T-cell (primary cell): ENCODE measurements at regions not wholly inside any gene's neighbourhood (a gene's known extent, or its start where the extent isn't known, plus 50 kb on each side); places are given as distances from the start of the nearest gene placed in this dataset.

ENCODE experiments used
- ATAC-seq, 4 experiments: fragments of 200-7000 bp in 3 of 4; fragments of 150-1000 bp in 1 of 4; cut with Tn5 transposase; replicated peaks in 1 of 4; 1 replicate in 3 of 4; 2 replicates in 1 of 4; pipeline ENCODE4 v1.10.0; 2021; ENCODE audit warnings: moderate library complexity in 3 of 4, mild to moderate bottlenecking in 2 of 4, moderate number of reproducible peaks in 1 of 4
- CTCF ChIA-PET, 2 donors: fragments of 300-600 bp; sonication (Branson Sonifier 250); formaldehyde crosslinking; loops; one replicate each; lab custom pipeline; 2022; ENCODE audit warnings: antibody characterized with exemption in 2 of 2; lab: Charles Lee
- POLR2A ChIA-PET, 2 donors: fragments of 300-600 bp; sonication (Branson Sonifier 250); formaldehyde crosslinking; loops; one replicate each; lab custom pipeline; 2022; ENCODE audit warnings: antibody characterized with exemption in 2 of 2; lab: Charles Lee
- DNase-seq, 35 experiments: peaks; one replicate each; pipeline versions ENCODE4 v3.0.0 to v3.0.0-alpha.2; 2013 to 2023
- H3K27ac ChIP-seq: one replicate; pipeline ENCODE4 v1.5.1; 2013; ENCODE audit warnings: low read length
- H3K27me3 ChIP-seq, 2 experiments: replicated peaks in 1 of 2; 1 replicate in 1 of 2; 2 replicates in 1 of 2; pipeline versions ENCODE4 v1.6.1 to v1.7.0; 2013; ENCODE audit warnings: low read length in 1 of 2, mixed read lengths in 1 of 2; ENCODE audit not compliant: control insufficient read depth in 2 of 2, insufficient read depth in 2 of 2; ENCODE audit errors: extremely low read depth in 1 of 2
- H3K36me3 ChIP-seq, 2 donors: 1 replicate in 1 of 2; 2 replicates in 1 of 2; pipeline versions ENCODE4 v1.6.1 to v1.7.0; 2013; ENCODE audit warnings: low read length in 1 of 2; ENCODE audit not compliant: control insufficient read depth in 2 of 2, insufficient read depth in 1 of 2; ENCODE audit errors: extremely low read depth in 1 of 2
- H3K4me1 ChIP-seq, 2 experiments: 1 replicate in 1 of 2; 2 replicates in 1 of 2; pipeline versions ENCODE4 v1.6.1 to v1.7.0; 2013; ENCODE audit warnings: low read length in 2 of 2, mixed read lengths in 1 of 2; ENCODE audit not compliant: insufficient read depth in 2 of 2, control insufficient read depth in 1 of 2; ENCODE audit errors: extremely low read depth in 1 of 2
- H3K4me3 ChIP-seq, 2 donors: 1 replicate in 1 of 2; 2 replicates in 1 of 2; pipeline versions ENCODE4 v1.5.1 to v1.7.0; 2013; ENCODE audit warnings: mild to moderate bottlenecking in 2 of 2, low read length in 1 of 2, moderate library complexity in 1 of 2; ENCODE audit not compliant: control insufficient read depth in 1 of 2; ENCODE audit errors: extremely low read depth in 1 of 2
- H3K9me3 ChIP-seq: 2 replicates; pipeline ENCODE4 v1.7.0; 2013
- H3K27ac Mint-ChIP-seq, 2 donors: one replicate each; pipeline ENCODE4 v1.8.0; 2020 to 2021; ENCODE audit warnings: mild to moderate bottlenecking in 2 of 2, mixed read lengths in 2 of 2
- H3K27me3 Mint-ChIP-seq, 2 donors: one replicate each; pipeline ENCODE4 v1.8.0; 2021 to 2022; ENCODE audit warnings: mixed read lengths in 2 of 2
- H3K36me3 Mint-ChIP-seq: one replicate; pipeline ENCODE4 v1.8.0; 2021; ENCODE audit warnings: mixed read lengths
- H3K4me1 Mint-ChIP-seq, 3 donors: one replicate each; pipeline ENCODE4 v1.8.0; 2020 to 2022; ENCODE audit warnings: mixed read lengths in 3 of 3, mild to moderate bottlenecking in 1 of 3
- H3K4me3 Mint-ChIP-seq, 3 donors: one replicate each; pipeline ENCODE4 v1.8.0; 2020 to 2022; ENCODE audit warnings: mild to moderate bottlenecking in 3 of 3, mixed read lengths in 3 of 3, moderate library complexity in 3 of 3
- H3K9me3 Mint-ChIP-seq, 3 donors: one replicate each; pipeline ENCODE4 v1.8.0; 2020 to 2022; ENCODE audit warnings: mixed read lengths in 3 of 3
- whole genome bisulfite sequencing: methylation state at CpG from one replicate; pipeline ENCODE4 v1.1.5; 2013; ENCODE audit warnings: missing lambda C conversion rate; ENCODE audit not compliant: insufficient coverage; 5-methylcytosine and 5-hydroxymethylcytosine counted together

DNA sequence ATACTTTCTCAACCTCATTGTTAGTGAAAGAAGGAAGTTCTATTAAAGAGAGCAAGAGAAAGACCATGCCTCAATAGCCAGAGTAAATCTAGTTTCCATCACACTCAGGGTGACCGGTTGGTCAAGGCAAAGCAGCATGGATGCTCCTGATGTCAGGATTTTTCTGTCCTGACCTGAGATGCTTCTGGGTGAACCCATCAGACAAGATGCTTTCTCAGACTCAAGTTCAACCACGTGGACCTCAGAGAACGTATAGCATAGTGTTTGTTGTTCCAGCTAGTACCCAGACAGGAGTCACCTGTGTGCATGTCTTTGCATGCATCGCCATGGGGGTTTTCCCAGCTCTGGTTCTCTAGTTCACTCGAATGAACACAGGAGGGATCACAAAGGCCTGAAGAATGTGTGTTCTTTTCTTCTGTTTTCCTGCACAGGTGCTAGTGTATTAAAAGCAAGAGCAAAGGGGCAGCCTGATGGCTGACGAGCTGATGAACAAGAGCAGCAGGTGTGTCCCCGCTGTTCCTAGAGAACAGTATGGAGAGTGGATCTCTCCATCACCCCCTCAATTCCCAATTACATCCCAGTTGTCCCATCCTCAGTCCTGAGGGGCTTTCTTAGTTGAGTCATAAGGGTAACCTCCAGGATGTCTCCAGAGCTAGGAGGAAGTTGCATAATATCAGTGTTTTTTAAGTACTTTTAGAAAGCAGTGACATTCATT, 110.5 kb upstream of the ENPP6 start:
- no peaks in the 10 kb centered on the region for H3K36me3 Mint-ChIP-seq
- H3K9me3 ChIP-seq: no peaks in the 10 kb centered on the region
- H3K27me3 Mint-ChIP-seq: no peaks in the 10 kb centered on the region
- ATAC-seq (peak in 3 of 4 experiments; percentile 20 to 79 (median 23)), DNase-seq (peak in 4 of 35 experiments; percentile 11 to 36 (median 28))
- peaks cover 4 to 5% of the 10 kb centered on the region in 2 experiments for H3K4me1 ChIP-seq
- H3K4me3 ChIP-seq: no peak overlapping the region
- ChIA-PET POLR2A (interaction anchor here in 1 of 2 donors (0.6 kb wide), 1 partner anchor 30 kb away, joined by 8 read pairs; no protein-coding TSS in a partner anchor), CTCF (interaction anchor here in 1 of 2 donors (1.1 kb wide), 1 partner anchor 64 kb away, joined by 3 read pairs; no protein-coding TSS in a partner anchor)
- H3K27ac ChIP-seq: no peak overlapping the region
- WGBS: 13% methylated on average over 3 of the region's 7 CpGs
- peaks cover 9 to 23% (median 11%) of the 10 kb centered on the region in 3 donors for H3K4me1 Mint-ChIP-seq
- no peak overlapping the region for H3K4me3 Mint-ChIP-seq
- H3K9me3 Mint-ChIP-seq: no peaks in the 10 kb centered on the region
- no peaks in the 10 kb centered on the region for H3K27me3 ChIP-seq
- peak overlapping the region; percentile 4 to 76 for H3K27ac Mint-ChIP-seq
- no peaks in the 10 kb centered on the region for H3K36me3 ChIP-seq

- H3K27me3 Mint-ChIP-seq: no peaks in the 10 kb centered on the region
- peaks cover 4 to 5% of the 10 kb centered on the region in 2 experiments for H3K4me1 ChIP-seq
- ATAC-seq: no peak
- H3K27me3 ChIP-seq: no peaks in the 10 kb centered on the region
- H3K36me3 Mint-ChIP-seq: no peaks in the 10 kb centered on the region
- no peaks in the 10 kb centered on the region for H3K9me3 Mint-ChIP-seq
- CTCF ChIA-PET: no interaction called here
- H3K27ac ChIP-seq: no peak overlapping the region
- WGBS: 85% methylated on average over 4 of the region's 6 CpGs
- no peak for DNase-seq
- no peak overlapping the region for H3K4me3 Mint-ChIP-seq
- no peaks in the 10 kb centered on the region for H3K36me3 ChIP-seq
- no peak overlapping the region for H3K4me3 ChIP-seq
- POLR2A ChIA-PET: no interaction called here
- no peak overlapping the region for H3K27ac Mint-ChIP-seq
- peaks cover 10 to 20% (median 14%) of the 10 kb centered on the region in 3 donors for H3K4me1 Mint-ChIP-seq
- H3K9me3 ChIP-seq: no peaks in the 10 kb centered on the region
Measured at GRCh38 chr4:184324939-184325477, 107.3 kb upstream of the ENPP6 start.

DNA sequence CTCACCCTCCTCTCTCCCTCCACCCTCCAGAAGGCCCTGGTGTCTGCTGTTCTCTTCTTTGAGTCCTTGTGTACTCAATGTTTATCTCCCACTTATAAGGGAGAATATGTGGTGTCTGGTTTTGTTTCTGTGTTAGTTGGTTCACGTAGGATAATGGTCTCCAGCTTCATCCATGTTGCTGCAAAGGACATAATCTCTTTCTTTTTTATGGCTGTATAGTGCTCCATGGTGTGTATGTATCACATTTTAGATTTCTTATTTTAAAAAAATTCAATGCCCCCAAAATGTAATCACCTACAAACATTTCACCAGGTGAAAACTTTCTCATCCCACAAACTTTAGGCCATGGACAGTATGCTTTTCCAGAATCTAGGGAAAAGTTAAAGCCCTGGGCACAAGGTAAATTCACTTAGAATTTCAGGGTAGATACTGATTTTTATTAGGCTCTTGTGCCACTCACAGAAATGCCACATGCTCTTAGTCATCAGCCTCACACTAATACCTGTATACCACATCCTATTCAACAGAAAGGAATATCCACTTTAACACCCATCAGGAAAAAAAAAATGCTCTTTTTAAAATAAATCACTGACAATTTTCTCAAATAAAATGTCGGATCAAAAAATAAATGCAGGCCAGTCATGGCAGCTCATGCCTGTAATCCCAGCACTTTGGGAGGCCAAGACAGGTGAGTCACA, 104.8 kb upstream of the ENPP6 start:
- ChIA-PET POLR2A (no interaction called here), CTCF (no interaction called here)
- H3K36me3 Mint-ChIP-seq: no peaks in the 10 kb centered on the region
- no CpG with 5 or more reads among the region's 2 CpGs for WGBS
- no peak overlapping the region for H3K27ac ChIP-seq
- no peak overlapping the region for H3K4me3 Mint-ChIP-seq
- ATAC-seq (no peak), DNase-seq (no peak)
- H3K27me3 Mint-ChIP-seq: no peaks in the 10 kb centered on the region
- no peaks in the 10 kb centered on the region for H3K36me3 ChIP-seq
- no peak overlapping the region for H3K4me3 ChIP-seq
- H3K4me1 ChIP-seq: no peaks in the 10 kb centered on the region
- no peaks in the 10 kb centered on the region for H3K27me3 ChIP-seq
- no peak overlapping the region for H3K27ac Mint-ChIP-seq
- no peaks in the 10 kb centered on the region for H3K9me3 Mint-ChIP-seq
- H3K9me3 ChIP-seq: no peaks in the 10 kb centered on the region
- H3K4me1 Mint-ChIP-seq: peaks cover 9 to 13% (median 10%) of the 10 kb centered on the region in 3 donors

GRCh38 chr4:184320631-184321030, 103.0 kb upstream of the ENPP6 start:
- no peak overlapping the region for H3K4me3 Mint-ChIP-seq
- POLR2A ChIA-PET: no interaction called here

DNA sequence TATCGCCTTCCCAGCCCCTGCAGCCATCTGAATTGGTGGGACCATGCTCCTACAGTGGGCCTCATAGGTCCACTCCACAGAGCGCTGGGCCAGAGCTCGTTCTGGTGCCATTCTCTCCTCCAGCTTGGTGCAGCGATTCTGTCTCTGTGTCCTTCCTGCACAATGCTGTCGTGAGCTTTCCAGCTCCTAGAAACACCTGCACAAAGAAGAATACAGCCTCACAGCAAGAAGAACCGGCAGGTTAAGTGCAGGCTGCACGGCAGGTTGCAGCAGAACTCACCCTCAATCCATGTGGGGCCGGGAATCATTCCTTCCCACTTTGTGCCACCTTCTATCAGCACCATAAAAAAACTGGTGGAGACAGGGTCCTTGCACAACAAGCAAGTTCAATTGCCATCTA, 101.2 kb upstream of the ENPP6 start:
- POLR2A ChIA-PET: no interaction called here
- peaks cover 13 to 18% (median 16%) of the 10 kb centered on the region in 3 donors for H3K4me1 Mint-ChIP-seq
- Histone ChIP-seq H3K4me1 (peaks cover 0 to 3% of the 10 kb centered on the region in 2 experiments), H3K4me3 (no peak overlapping the region), H3K27me3 (no peaks in the 10 kb centered on the region), H3K36me3 (no peaks in the 10 kb centered on the region), H3K9me3 (no peaks in the 10 kb centered on the region), H3K27ac (no peak overlapping the region)
- H3K27ac Mint-ChIP-seq: no peak overlapping the region
- CTCF ChIA-PET: no interaction called here
- no peak overlapping the region for H3K4me3 Mint-ChIP-seq
- no peaks in the 10 kb centered on the region for H3K27me3 Mint-ChIP-seq
- H3K36me3 Mint-ChIP-seq: no peaks in the 10 kb centered on the region
- ATAC-seq (no peak), DNase-seq (no peak)
- 94% methylated on average over 7 of the region's 8 CpGs for WGBS
- no peaks in the 10 kb centered on the region for H3K9me3 Mint-ChIP-seq

More at GRCh38 chr4:184320631-184321030, 103.0 kb upstream of the ENPP6 start:
- no peak for DNase-seq
- Histone ChIP-seq H3K4me1 (no peaks in the 10 kb centered on the region), H3K36me3 (no peaks in the 10 kb centered on the region), H3K27ac (no peak overlapping the region), H3K4me3 (no peak overlapping the region), H3K27me3 (no peaks in the 10 kb centered on the region), H3K9me3 (no peaks in the 10 kb centered on the region)
- Mint-ChIP-seq H3K27ac (no peak overlapping the region), H3K4me1 (peaks cover 9 to 13% (median 10%) of the 10 kb centered on the region in 3 donors), H3K27me3 (no peaks in the 10 kb centered on the region), H3K9me3 (no peaks in the 10 kb centered on the region), H3K36me3 (no peaks in the 10 kb centered on the region)
- CTCF ChIA-PET: no interaction called here
- WGBS: 100% methylated on average over 4 of the region's 8 CpGs
- no peak for ATAC-seq

DNA sequence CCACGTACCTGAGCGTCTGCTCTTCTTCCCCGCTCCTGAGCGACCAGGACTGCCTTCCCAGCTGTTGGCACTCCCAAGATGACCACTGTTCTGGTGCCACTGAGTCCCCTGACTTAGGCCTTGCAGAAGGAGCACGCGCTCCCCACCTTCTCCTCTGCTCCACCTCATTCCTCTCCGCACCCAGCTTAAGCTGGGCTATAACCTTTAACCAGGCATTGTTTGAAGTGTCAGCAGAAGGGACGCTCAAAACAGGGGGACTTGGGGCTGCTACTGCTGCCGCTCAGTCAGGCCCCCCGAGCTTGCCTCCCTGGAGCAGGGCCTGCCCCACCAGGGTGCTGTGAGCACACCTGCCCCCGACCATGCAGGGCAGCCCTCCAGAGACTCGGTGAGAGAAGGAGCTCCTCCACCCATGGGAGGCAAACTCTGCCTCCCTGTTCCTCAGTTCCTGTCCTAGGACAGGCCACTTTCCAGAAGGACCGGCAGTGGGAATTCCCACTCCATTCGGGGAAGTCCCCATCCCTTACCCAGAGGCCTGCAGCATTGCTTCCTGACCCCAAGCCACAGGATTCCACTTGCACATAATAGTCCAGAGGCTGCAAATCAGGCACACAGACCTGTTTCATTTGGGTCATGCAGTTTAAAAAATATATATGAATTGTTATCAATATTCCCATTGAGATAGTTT, 99.7 kb upstream of the ENPP6 start:
- Mint-ChIP-seq H3K4me1 (peaks cover 13 to 23% (median 19%) of the 10 kb centered on the region in 3 donors), H3K4me3 (no peak overlapping the region), H3K27ac (no peak overlapping the region), H3K9me3 (no peaks in the 10 kb centered on the region), H3K27me3 (no peaks in the 10 kb centered on the region), H3K36me3 (no peaks in the 10 kb centered on the region)
- no peaks in the 10 kb centered on the region for H3K9me3 ChIP-seq
- H3K36me3 ChIP-seq: no peaks in the 10 kb centered on the region
- 91% methylated on average over 11 of the region's 14 CpGs for whole genome bisulfite sequencing
- H3K4me1 ChIP-seq: peaks cover 0 to 7% of the 10 kb centered on the region in 2 experiments
- ChIA-PET POLR2A (no interaction called here), CTCF (no interaction called here)
- no peak for ATAC-seq
- DNase-seq: no peak
- no peak overlapping the region for H3K4me3 ChIP-seq
- no peak overlapping the region for H3K27ac ChIP-seq
- no peaks in the 10 kb centered on the region for H3K27me3 ChIP-seq
